ENCODE measurements at regions not wholly inside any gene's neighbourhood (a gene's known extent, or its start where the extent isn't known, plus 50 kb on each side); places are given as distances from the start of the nearest gene placed in this dataset.
"Not testable (repeated sequence)": the region's sequence is repeated elsewhere in the genome, so short reads cannot be mapped to it uniquely, and the experiment has no call there.

DNA sequence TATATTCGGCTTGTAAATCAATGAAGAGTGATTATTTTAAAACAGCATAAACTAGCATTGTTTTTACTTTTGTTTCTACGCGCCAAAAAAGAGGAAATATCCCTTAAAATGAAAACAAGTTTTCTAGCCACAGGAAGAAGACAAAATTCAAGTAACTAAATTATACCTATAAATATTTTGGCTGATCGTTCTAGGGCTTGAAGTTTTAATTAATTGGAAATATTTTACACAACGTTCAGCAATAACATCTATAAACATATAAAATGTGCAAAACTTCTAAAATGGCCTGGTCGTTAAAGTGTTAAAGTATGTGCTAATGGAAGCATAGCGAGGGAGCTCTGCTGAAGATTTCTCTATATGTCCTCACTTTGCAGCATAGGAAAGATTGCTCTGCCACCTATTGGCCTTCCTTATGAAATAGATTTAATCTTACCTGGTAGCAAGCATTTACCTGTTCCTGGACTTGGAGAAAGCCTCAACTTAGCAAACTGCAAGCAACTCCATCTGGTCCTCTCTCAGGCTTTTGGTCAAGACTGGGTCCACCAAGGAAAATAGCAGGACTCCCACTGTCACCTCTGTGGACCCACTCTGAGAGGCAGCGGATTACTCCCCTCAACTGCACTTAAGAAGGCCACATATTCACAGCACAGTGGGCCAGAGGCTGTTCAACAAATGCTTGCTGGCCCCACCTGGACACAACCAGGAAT is 351.3 kb upstream of the RUNX1 start:
- DNase-seq (ENCODE audit: low read depth): peak; percentile 81

DNA sequence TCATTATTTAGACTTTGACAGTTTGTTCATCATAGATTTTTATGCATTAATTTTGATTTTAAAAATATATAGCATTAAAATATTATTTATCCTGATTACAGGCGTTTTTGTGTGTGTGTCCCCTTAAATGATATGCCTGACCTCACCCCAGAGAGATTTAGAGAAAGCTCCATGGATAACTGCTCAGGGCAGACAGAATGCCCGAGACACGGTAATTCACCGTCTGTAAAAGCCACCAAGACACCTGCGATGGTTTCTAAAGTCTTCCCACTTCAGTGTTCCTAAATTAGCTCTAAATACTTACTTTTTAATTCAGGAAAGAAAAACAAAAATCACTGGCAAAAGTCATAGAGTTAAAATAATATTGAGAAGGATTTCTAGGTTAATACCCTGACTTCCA is 350.6 kb upstream of the RUNX1 start:
- DNase-seq (ENCODE audit: low read depth): no peak

DNA sequence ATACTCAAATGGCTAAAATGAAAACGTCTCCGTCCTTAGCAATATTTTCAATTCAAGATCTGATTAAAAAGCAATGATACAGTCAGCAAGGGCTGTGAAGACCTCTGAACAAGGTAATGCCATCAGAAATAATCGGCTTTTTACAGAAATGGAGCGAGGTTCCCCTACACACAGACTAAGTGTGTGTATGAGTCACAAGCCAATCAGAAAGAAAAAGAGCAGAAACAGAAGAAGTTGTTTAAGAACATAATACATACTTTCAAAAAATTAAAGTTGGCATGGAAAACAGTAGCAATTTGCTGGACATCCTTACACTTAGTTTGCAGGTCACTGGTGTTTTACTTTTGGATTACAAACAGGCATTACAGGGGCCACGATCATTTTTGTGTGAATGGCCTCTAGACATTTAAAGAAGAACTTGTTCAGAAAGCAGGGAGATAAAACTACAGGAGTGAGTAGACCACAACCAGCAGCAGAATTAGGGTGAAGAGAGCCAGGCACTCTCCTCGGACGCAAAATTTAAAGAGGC is 350.0 kb upstream of the RUNX1 start:
- no peak for DNase-seq (ENCODE audit: low read depth)

DNA sequence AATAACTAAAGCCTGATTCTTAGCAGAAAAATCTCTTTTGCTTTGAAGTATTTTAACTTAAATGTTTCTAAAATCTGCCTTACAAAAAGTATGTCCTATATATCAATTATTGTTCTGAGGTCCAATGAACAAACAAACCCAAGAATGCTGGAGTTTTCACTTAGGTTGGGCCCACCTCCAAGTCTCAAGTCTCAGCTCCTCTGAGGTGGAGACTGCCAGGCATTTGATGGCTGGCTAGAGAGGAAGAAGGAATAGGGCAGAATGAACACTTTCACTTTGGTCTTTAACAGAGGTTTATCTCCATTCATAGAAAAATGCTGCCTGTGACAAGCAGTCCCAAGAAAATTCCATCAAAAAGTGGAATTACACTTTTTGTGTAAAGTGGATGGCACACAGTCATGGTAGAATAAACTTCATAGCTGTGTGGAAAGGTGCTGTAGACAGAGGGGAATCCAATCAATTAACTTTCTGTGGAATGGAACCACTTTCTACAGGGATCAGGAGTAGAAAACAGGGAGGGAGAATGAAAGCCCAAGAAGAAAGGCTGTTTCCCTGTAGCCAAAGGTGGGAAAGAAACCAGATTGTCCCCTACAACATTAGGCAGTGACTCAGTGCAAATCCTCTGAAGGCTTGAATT is 349.4 kb upstream of the RUNX1 start:
- no peak for DNase-seq (ENCODE audit: low read depth)

DNA sequence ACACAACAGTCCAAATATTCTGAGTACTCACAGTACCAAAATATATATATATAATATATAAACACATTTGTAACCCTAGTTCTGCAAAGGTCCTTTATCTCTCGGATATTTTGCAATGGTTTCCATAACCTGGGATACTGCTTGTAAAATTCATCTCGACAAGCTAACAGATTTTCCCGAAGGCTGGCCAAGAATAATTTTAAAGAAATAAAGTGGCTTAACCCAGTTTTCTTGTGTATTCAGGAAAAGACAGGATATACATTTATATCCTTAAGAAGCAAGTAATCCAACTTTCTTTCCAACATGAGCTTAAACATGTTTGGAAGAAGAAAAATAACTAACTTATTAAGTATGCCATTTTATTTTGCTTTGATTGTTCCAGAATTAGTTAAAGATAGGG is 348.7 kb upstream of the RUNX1 start:
- no peak for DNase-seq (ENCODE audit: low read depth)

DNA sequence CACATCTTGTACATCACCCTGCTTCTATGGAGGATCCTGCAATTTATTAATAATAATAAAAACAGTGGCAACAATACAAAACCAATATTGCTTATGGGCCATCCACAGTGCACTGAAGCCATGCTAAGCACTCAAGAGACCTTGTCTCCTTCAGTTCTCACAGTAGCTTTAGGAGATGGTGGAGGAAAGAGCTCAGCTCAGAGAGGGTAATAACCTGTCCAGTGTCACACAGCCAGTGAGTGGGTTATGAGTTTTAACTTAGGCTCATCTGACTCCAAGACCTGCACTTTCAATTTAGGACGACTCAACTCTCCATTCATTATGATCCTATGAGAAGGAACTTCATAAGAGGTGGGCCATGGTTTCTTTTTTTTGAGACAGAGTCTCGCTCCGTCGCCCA is 347.6 kb upstream of the RUNX1 start:
- DNase-seq (ENCODE audit: low read depth): no peak

DNA sequence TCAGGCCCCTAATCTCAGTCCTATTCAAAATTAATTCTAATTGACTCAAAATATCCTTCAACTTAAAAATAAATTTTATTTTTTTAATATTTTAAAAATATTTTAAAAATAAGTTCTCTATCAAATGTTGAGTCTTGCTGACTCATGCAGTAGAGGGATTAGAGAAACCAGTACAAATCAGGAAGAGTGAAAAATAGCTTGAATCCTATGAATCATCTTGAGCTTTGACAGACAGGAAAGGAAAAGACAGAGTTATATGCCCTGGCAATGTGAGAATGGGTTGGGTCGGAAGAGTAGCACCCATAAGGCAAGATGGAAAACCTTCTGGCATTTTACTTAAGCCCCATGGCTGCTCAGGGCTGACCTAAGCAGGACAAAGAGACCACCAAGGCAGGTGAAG is 346.6 kb upstream of the RUNX1 start:
- peak; percentile 51 for DNase-seq (ENCODE audit: low read depth)

DNA sequence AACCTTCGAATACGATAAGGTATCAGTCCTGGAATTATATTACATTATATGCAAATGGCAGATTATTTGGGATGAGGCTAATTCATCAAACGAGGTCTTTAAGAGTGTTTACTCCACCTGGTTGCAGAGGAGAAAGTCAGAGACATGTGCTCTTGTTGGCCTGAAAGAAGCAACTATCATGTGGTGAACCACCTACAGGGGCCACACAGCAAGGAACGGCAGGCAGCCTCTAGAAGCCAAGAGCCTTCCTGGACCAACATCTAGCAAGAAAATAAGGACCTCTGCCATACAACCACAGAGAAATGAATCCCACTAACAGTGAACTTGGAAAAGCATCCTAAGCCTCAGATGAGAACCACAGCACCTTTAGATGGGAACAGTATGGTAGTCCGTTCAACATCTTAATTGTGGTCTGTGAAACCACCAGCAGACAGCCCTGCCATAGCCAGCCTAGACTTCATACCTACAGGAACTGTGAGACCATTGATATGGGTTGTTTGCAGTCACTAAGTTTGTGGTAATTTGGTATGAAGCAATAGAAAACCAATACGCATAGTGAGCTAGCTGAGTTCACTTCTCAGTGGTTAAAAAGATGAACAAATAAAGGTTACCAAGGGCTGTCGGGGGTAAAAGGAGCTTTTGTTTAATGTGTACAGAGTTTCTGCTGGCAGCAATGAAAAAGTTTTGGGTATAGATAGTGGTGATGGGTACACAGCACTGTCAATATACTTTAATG is 345.7 kb upstream of the RUNX1 start:
- DNase-seq (ENCODE audit: low read depth): peak; percentile 61

DNA sequence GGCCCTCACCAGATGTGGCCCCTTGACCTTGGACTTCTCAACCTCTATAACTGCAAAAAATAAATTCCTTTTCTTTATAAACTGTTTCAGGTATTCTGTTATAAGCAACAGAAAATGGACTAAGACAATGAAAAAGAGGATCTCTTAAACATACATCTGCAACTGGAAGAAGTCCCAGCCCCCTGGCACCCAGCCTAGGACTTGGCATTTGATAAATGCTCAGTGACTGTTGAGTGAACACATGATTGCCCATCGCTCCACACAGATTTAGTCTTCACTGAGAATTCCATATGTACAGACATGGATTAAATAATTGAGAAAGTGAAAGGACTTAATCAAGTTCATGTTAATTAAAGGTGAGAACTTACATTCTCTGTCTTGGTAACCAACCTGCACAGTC is 344.9 kb upstream of the RUNX1 start:
- DNase-seq (ENCODE audit: low read depth): no peak

DNA sequence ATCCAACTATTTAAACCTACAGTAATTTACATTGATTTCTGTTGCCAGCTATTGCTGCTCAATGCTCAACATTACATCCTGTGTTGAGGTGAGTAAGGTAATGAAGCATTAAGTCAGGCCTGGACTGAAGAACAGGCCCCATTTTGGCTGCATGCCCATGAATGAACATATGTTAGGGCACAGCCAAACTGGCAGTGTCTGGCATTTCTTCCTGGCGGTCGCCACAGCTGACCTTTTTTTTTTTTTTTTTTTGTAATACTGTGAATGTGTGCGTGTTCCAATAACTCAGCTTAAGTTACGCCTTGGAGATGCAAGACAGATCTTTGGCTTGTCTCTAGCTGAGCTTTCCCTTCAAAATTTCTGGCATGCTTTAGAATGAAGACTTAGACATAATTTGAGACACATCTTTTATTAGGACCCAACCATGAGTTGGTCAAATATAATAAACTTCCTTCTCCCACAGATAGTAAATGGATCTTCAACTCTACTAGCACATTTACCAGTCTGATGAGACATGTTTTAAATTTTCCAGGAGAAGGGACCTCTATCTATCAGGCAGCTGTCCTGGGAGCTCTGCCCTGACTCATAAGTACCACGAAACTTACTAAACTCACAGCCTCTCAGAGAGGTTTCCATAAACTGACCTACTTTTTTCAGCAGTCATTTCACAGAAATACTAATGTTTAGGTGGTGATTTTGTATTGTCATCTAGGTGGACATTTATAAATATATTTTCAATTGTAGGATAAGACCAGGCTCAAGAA is 341.1 kb upstream of the RUNX1 start:
- peak; percentile 86 for DNase-seq (ENCODE audit: low read depth)

DNA sequence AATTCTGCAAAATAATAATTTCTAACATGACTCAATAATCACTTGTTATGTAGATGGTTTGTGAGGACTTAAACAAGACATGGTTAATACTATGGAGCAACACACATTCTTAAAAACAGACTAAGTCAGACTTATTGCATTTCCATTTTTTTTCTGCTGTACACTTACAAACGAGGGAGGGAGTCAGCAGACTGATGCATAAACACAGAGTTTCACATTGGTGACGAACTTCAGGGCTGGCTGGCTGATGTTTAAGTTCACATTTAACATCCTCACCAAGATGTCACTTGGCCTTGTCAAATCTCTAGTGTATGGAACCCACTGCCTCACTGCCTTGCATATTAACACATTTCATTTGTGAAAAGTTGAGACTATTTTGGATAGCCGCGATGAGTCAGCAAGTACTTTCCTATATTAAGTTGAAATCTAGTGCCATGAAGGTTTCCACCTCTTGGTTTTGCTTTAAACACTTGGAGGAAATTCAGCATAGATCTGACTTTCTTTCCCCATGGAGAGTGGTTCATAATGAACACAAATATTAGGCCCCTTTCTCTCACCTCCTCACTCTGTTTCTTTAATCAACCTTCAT is 337.5 kb upstream of the RUNX1 start:
- no peak for DNase-seq (ENCODE audit: low read depth)

DNA sequence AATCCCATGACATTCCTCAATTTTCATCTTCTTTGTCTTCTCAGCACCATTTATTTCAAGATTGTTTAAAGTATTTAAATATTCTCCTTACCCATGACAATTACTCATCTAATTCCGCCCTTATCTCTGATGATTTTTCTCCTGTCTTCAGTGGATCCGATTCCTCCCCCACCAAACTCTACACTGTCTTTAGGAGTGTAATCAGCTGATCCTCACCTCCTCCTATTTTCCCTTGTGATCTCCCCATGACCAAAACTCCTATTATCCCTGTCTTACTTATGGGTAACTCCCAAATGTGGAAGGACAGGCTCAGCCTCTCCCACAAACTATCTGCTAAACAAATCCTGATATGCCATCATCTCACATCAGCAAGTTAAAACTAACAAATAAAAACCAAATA is 335.3 kb upstream of the RUNX1 start:
- no peak for DNase-seq (ENCODE audit: low read depth)

DNA sequence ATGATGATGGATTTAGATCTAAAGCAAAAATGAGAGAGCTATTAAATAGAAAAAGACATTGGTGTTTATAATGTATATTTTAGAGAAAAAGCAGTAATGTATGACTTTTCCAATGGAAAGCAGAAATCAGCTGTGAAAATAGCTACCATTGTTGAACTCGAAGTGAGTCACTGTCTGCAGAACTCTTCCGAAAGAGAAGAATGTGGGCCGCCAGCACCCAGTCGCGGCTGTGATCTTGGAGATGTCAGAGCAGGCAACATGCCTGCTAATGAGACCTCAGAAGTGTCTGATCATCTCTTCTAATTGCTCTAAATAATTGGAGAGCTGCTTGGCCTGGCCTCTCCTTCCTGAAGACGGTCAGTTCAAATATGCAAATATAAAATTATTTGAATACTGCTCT is 333.6 kb upstream of the RUNX1 start:
- no peak for DNase-seq (ENCODE audit: low read depth)

DNA sequence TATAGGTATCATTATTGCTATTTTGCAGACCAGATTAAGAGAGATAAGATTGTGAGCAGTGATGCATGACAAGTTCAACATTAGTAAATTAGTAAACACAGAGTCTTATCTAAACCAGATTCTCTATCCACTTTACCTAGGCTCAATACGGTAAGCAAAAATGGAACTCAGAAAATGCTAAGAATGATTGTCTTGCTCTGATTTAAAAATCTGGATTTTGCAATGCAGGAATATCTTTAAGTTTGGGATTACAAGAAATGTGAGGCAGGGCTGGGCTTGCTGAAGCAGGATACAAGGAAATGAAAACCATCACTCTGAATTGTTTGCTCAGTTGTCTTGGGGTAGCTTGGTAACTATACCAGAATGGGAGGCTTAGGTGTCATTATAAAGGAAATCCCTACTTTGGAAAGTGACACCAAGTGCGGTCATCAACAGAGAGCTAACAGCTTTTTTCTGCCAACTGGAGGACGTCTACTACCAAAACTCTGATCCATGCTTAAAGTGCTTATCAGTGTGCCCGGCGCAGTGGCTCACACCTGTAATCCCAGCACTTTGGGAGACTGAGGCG is 332.7 kb upstream of the RUNX1 start:
- DNase-seq (ENCODE audit: low read depth): no peak

DNA sequence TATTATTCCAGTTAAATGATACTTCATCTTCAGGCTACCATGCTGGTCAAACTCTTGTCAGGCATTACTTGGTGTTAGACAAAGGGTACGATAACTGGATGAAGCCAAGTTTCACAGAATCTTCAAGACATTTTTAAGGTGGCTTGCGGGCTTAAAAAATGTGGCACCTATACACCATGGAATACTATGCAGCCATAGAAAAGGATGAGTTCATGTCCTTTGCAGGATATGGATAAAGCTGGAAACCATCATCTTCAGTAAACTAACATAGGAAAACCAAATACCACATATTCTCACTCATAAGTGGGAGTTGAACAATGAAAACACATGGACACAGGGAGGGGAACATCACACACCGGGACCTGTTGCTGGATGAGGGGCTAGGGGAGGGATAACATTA is 331.2 kb upstream of the RUNX1 start:
- DNase-seq (ENCODE audit: low read depth): not testable (repeated sequence)

DNA sequence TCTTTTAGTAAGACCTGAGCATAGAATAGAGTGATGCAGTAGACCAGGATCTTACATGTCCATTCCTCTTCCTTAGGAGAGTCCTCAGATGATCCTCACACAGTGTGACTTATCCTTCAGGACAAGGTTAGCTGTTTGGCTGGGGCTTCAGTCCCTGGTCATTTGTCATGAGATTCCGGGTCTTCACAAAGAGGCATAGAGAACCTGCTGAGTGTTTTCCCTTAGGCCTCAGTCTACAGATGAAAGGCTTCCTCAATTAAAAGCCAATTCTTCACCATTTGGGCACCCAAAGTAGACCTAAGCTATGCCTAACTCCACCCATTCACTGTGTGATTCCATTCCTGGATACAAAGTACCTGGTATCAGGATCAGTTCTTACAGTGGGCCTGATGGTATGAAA is 329.8 kb upstream of the RUNX1 start:
- DNase-seq (ENCODE audit: low read depth): no peak

DNA sequence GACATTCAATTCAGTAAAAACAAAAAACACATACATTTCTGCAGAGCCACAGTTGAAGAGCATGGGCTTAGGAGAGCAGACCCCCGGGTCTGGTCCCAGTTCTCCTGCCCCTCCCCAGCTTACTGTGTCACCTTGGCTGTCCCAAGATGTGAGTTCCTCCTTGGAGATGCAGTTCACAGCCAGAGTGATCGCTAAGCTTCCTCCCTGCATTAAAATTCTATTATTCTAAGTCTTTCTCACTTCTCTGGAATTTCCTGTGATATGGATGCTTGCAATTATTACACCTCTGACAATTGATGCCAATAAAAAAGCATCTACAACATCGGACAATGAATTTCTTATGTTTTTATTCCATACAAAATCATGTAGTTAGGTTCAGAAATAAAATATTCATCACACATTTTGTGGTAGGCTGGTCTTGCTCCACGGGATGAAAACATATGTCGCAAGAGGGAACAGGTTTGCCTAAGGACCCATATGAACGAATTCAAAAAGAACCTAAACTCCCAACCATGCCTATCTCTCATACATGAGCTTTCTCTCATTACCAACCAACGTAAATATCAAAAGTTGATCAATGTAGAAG is 328.5 kb upstream of the RUNX1 start:
- DNase-seq (ENCODE audit: low read depth): no peak

DNA sequence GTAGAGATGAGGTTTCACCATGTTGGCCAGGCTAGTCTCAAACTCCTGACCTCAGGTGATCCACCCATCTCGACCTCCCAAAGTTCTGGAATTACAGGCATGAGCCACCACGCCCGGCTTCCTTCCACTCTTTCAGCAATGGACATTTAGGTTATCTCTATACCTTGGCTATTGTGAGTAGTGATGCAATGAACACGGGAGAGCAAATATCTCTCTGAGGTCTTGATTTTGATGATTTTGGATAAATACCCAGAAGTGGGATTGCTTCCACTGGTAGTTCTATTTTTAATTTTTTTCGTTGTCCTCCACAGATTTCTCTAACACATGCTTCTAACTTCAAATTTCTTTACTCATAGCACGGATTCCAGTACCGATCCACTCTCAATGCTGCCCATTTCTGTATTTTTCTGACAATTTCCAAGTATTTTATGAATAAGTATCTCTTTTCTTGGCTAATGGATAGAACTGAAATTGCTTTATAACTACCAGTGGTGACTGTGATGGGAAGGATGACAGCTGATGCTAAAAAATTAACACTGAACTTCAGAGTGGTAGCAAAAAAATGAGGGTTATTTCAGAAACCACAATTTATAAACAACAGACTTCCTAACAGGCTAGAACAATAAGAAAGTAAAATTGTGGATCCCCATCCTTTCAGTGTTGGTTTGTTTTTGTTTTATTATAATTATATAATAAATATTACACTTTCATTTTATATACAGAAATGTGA is 327.5 kb upstream of the RUNX1 start:
- no peak for DNase-seq (ENCODE audit: low read depth)

DNA sequence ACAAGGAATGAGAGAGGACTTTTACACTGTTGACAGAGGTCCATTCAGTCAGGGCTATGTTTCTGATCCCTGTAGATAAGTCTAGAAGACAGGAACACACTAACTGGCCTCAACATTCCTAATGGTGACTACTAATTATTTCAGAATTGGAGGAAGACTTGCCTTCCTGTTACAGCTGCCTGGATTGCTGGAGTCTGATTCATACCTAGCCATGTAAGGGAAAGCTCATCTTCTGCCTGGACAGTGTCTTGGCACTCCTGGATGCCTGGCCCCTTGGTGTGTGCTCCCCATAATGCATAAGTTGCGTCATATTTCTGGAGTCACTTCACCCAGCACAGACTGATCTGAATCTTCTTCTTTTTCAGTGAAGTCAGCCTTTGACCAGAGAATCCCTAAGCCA is 326.0 kb upstream of the RUNX1 start:
- peak; percentile 55 for DNase-seq (ENCODE audit: low read depth)

DNA sequence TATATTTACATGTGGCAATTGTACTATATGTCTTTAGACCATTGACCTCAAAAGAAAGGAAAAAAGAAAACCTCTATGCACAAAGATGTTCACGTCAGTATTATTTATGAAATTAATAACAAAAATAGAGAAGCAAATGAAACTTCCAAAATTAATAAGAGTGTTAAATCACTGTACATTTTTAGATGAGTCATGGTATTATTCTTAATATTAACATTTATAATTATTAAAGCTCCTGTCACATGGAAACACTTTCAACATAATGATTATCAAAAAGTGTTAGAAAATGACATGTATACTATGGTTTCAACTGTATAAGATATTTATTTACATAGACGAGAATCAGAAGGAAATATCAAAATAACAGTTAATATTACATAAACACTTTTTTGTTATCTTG is 324.9 kb upstream of the RUNX1 start:
- DNase-seq (ENCODE audit: low read depth): no peak
